HG03442 (cell line): ENCODE measurements at regions not wholly inside any gene's neighbourhood (a gene's known extent, or its start where the extent isn't known, plus 50 kb on each side); places are given as distances from the start of the nearest gene placed in this dataset.

Source experiments
- ATAC-seq: cut with Tn5 transposase; IDR thresholded peaks from one replicate; pipeline ENCODE4 v1.9.1; 2021; ENCODE audit warnings: mild to moderate bottlenecking, moderate library complexity; ENCODE audit not compliant: unreplicated experiment

GRCh38 chr2:33777786-33778185, 178.7 kb upstream of the FAM98A start:
- ATAC-seq: no peak

GRCh38 chr2:33775306-33775705, 176.2 kb upstream of the FAM98A start:
- ATAC-seq: no peak

- no peak for ATAC-seq
Observed at GRCh38 chr2:33770023-33770422, 170.9 kb upstream of the FAM98A start.

GRCh38 chr2:33766175-33766574, 167.1 kb upstream of the FAM98A start:
- ATAC-seq: no peak

GRCh38 chr2:33765122-33765521, 166.0 kb upstream of the FAM98A start:
- no peak for ATAC-seq

GRCh38 chr2:33764551-33764950, 165.5 kb upstream of the FAM98A start:
- ATAC-seq: no peak

- ATAC-seq: no peak
Observed at GRCh38 chr2:33763671-33764310, 164.7 kb upstream of the FAM98A start.

- no peak for ATAC-seq
Observed at GRCh38 chr2:33762636-33763035, 163.5 kb upstream of the FAM98A start.

GRCh38 chr2:33746208-33746800, 147.2 kb upstream of the FAM98A start:
- no peak for ATAC-seq

GRCh38 chr2:33735096-33735495, 136.0 kb upstream of the FAM98A start:
- no peak for ATAC-seq

- no peak for ATAC-seq
Observed at GRCh38 chr2:33730804-33731203, 131.7 kb upstream of the FAM98A start.

- no peak for ATAC-seq
Observed at GRCh38 chr2:33730193-33730592, 131.1 kb upstream of the FAM98A start.

- ATAC-seq: no peak
Observed at GRCh38 chr2:33729353-33729752, 130.3 kb upstream of the FAM98A start.

- no peak for ATAC-seq
Observed at GRCh38 chr2:33728106-33728505, 129.0 kb upstream of the FAM98A start.

- no peak for ATAC-seq
Observed at GRCh38 chr2:33727361-33728032, 128.4 kb upstream of the FAM98A start.

GRCh38 chr2:33726415-33726814, 127.3 kb upstream of the FAM98A start:
- ATAC-seq: no peak

GRCh38 chr2:33723329-33723728, 124.2 kb upstream of the FAM98A start:
- ATAC-seq: no peak

- ATAC-seq: no peak
Observed at GRCh38 chr2:33719067-33719466, 120.0 kb upstream of the FAM98A start.

GRCh38 chr2:33712674-33713073, 113.6 kb upstream of the FAM98A start:
- ATAC-seq: no peak

- ATAC-seq: no peak
Observed at GRCh38 chr2:33709951-33710350, 110.9 kb upstream of the FAM98A start.

- ATAC-seq: no peak
Observed at GRCh38 chr2:33707312-33707711, 108.2 kb upstream of the FAM98A start.

- ATAC-seq: no peak
Observed at GRCh38 chr2:33706410-33706809, 107.3 kb upstream of the FAM98A start.
